Gastrocnemius medialis (tissue), 4 donors: ENCODE measurements at regions not wholly inside any gene's neighbourhood (a gene's known extent, or its start where the extent isn't known, plus 50 kb on each side); places are given as distances from the start of the nearest gene placed in this dataset.

ENCODE experiments used
- ATAC-seq, 2 donors: fragments of 150-250 bp; one replicate each; pipeline ENCODE4 v1.9.1; 2016
- DNase-seq, 2 donors: peaks; one replicate each; pipeline ENCODE4 v3.0.0-alpha.2; 2019
- H3K27ac ChIP-seq, 4 donors: fragments of 200-600 bp; sonication (generic); 1 replicate in 1 of 4; 2 replicates in 3 of 4; pipeline ENCODE4 v1.5.1; 2016 to 2018; ENCODE audit warnings: mild to moderate bottlenecking in 2 of 4, moderate library complexity in 1 of 4
- H3K27me3 ChIP-seq, 3 donors: fragments of 200-600 bp; sonication (generic) in 2 of 3; 1 replicate in 1 of 3; 2 replicates in 2 of 3; pipeline versions ENCODE4 v1.5.1 to v1.6.0; 2016 to 2019; ENCODE audit warnings: mild to moderate bottlenecking in 1 of 3, moderate library complexity in 1 of 3
- H3K36me3 ChIP-seq, 2 donors: fragments of 200-600 bp; sonication (generic) in 1 of 2; one replicate each; pipeline ENCODE4 v1.5.1; 2017 to 2018
- H3K4me1 ChIP-seq, 2 donors: fragments of 200-600 bp; sonication (generic) in 1 of 2; one replicate each; pipeline ENCODE4 v1.5.1; 2016 to 2017; ENCODE audit warnings: mild to moderate bottlenecking in 2 of 2
- H3K4me3 ChIP-seq, 4 donors: fragments of 200-600 bp; sonication (generic) in 3 of 4; 1 replicate in 1 of 4; 2 replicates in 3 of 4; pipeline ENCODE4 v1.5.1; 2016 to 2019; ENCODE audit warnings: mild to moderate bottlenecking in 2 of 4
- H3K9me3 ChIP-seq, 3 donors: fragments of 200-600 bp; sonication (generic) in 2 of 3; 1 replicate in 1 of 3; 2 replicates in 2 of 3; pipeline ENCODE4 v1.5.1; 2016 to 2019
- POLR2A ChIP-seq, 2 donors: fragments of 450-650 bp; IDR thresholded peaks; one replicate each; pipeline ENCODE4 v1.6.1; 2017; ENCODE audit warnings: antibody characterized with exemption in 2 of 2, mild to moderate bottlenecking in 2 of 2, moderate library complexity in 2 of 2
- in situ Hi-C, 4 donors: fragments of 200-750 bp; cut with MboI; loops; one replicate each; pipeline versions ENCODE4 v1.15.0 to v1.8.0; 2017; ENCODE audit warnings: low sequenced_read_pairs in 4 of 4
- intact Hi-C: fragments of 100-400 bp; cut with DNase I; formaldehyde crosslinking; loops from one replicate; pipeline ENCODE4 v1.15.1; 2023; ENCODE audit warnings: low total_unique reads
- TF ChIP-seq, protein P1 (sequence below), 5 experiments: fragments of 450-650 bp in 3 of 5; fragments of 200-600 bp in 2 of 5; sonication (generic) in 2 of 5; IDR thresholded peaks in 4 of 5; conservative IDR thresholded peaks in 1 of 5; 1 replicate in 4 of 5; 2 replicates in 1 of 5; pipeline ENCODE4 v1.5.1; 2016 to 2019; ENCODE audit warnings: antibody characterized with exemption in 5 of 5, mild to moderate bottlenecking in 3 of 5, moderate library complexity in 3 of 5

DNA sequence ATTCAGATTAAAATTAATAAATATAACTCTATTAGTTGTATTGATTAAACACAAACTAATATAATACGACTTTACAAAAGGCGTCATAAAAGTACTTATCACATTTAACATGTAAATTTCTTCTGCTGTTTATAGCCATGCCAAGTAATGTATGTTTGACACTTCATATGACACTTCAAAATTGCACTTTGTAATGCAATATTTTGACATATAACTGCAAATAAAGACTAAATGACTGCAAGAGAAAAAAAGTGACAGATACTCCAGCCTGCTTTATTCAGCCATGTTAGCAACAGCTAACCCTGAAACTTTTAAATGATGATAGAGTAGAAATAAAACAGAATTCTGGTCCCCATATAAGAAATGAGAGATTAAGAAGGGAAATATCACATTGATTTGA is 1238.0 kb downstream of the MRPL39 start:
- no peaks in the 10 kb centered on the region for H3K9me3 ChIP-seq
- no peak for ATAC-seq
- no peak for DNase-seq
- no peak for TF ChIP-seq POLR2A (IDR thresholded peaks at IDR 0.05)
- TF ChIP-seq, protein P1, sequence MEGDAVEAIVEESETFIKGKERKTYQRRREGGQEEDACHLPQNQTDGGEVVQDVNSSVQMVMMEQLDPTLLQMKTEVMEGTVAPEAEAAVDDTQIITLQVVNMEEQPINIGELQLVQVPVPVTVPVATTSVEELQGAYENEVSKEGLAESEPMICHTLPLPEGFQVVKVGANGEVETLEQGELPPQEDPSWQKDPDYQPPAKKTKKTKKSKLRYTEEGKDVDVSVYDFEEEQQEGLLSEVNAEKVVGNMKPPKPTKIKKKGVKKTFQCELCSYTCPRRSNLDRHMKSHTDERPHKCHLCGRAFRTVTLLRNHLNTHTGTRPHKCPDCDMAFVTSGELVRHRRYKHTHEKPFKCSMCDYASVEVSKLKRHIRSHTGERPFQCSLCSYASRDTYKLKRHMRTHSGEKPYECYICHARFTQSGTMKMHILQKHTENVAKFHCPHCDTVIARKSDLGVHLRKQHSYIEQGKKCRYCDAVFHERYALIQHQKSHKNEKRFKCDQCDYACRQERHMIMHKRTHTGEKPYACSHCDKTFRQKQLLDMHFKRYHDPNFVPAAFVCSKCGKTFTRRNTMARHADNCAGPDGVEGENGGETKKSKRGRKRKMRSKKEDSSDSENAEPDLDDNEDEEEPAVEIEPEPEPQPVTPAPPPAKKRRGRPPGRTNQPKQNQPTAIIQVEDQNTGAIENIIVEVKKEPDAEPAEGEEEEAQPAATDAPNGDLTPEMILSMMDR (IDR thresholded peaks at IDR 0.05 in 4 of 5, conservative IDR thresholded peaks at IDR 0.05 in 1 of 5), result no peak
- H3K4me3 ChIP-seq, result no peak overlapping the region
- no peaks in the 10 kb centered on the region for H3K4me1 ChIP-seq
- intact Hi-C loops (no loop called here), in situ Hi-C loops (loop anchor here in 1 of 4 donors (25.0 kb wide), 1 partner anchor 93 kb away; no protein-coding TSS in a partner anchor)
- no peaks in the 10 kb centered on the region for H3K36me3 ChIP-seq
- H3K27ac ChIP-seq, result no peak overlapping the region
- H3K27me3 ChIP-seq, result no peaks in the 10 kb centered on the region

DNA sequence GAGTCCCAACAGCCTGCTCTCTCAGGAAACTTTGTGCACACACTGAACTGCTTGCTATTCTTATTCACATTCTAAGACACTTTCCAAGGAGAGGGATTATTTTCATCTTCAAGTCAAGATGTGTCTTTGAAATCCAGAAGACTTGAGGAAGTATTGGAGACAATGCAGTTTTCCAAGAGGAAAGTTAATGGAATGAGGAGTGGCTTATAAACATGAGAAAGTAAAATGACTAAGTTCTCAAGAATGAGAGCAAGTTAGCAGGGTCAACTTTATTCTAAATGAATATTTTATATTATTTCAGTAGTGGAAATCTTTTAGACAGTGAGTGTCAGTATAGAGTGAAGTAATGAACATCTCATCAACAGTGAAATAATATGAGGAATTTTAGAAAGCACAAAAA is 1239.3 kb downstream of the MRPL39 start:
- intact Hi-C loops (no loop called here), in situ Hi-C loops (loop anchor here in 1 of 4 donors (25.0 kb wide), 1 partner anchor 94 kb away; no protein-coding TSS in a partner anchor)
- no peaks in the 10 kb centered on the region for H3K27me3 ChIP-seq
- H3K36me3 ChIP-seq, result no peaks in the 10 kb centered on the region
- DNase-seq, result no peak
- ATAC-seq, result no peak
- no peak overlapping the region for H3K27ac ChIP-seq
- H3K9me3 ChIP-seq, result no peaks in the 10 kb centered on the region
- H3K4me1 ChIP-seq, result no peaks in the 10 kb centered on the region
- no peak for TF ChIP-seq POLR2A (IDR thresholded peaks at IDR 0.05)
- TF ChIP-seq, protein P1 (IDR thresholded peaks at IDR 0.05 in 4 of 5, conservative IDR thresholded peaks at IDR 0.05 in 1 of 5), result no peak
- no peak overlapping the region for H3K4me3 ChIP-seq

DNA sequence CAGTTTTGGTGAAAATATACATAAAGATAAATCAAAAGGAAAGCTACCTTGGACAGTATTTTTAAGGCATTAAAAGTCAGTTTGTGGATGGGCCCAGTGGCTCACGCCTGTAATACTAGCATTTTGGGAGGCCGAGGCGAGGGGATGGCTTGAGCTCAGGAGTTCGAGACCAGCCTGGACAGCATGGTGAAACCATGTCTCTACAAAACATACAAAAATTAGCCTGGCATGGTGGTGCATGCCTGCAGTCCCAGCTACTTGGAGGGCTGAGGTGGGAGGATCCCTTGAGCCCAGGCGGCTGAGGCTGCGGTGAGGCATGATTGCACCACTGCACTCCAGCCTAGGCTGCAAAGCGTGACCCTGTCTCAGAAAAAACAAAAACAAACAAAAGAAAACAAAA is 1253.8 kb downstream of the MRPL39 start:
- TF ChIP-seq, protein P1 (IDR thresholded peaks at IDR 0.05 in 4 of 5, conservative IDR thresholded peaks at IDR 0.05 in 1 of 5), result no peak
- TF ChIP-seq POLR2A (IDR thresholded peaks at IDR 0.05), result no peak
- DNase-seq, result no peak
- Histone ChIP-seq H3K27ac (no peak overlapping the region), H3K4me3 (no peak overlapping the region), H3K4me1 (no peaks in the 10 kb centered on the region), H3K36me3 (no peaks in the 10 kb centered on the region), H3K9me3 (no peaks in the 10 kb centered on the region), H3K27me3 (no peaks in the 10 kb centered on the region)
- ATAC-seq, result no peak
- in situ Hi-C loops, result loop anchor here in 1 of 4 donors (25.0 kb wide), 1 partner anchor 109 kb away; no protein-coding TSS in a partner anchor
- intact Hi-C loops, result no loop called here

DNA sequence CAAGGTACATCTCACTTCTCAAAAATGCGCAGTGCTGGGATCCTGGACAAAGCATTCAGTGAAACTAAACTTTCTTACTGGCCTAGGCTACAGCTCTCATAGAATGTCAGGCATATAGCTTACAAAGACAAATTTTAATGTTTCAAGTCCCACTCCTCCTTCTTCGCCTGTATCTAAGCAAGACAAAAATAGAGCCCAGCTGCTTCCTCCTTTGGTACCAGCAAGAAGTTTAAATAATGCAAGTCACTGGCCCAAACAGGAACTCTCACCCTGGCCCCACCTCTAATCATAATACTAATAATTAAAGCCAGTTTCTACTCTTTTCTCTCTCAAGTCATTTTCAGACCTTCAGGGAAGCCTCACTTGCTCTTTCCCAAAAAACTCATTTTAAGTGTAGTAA is 1267.9 kb downstream of the MRPL39 start:
- in situ Hi-C loops, result no loop called here
- TF ChIP-seq, protein P1 (IDR thresholded peaks at IDR 0.05 in 4 of 5, conservative IDR thresholded peaks at IDR 0.05 in 1 of 5), result no peak
- TF ChIP-seq POLR2A (IDR thresholded peaks at IDR 0.05), result no peak
- ATAC-seq, result no peak

DNA sequence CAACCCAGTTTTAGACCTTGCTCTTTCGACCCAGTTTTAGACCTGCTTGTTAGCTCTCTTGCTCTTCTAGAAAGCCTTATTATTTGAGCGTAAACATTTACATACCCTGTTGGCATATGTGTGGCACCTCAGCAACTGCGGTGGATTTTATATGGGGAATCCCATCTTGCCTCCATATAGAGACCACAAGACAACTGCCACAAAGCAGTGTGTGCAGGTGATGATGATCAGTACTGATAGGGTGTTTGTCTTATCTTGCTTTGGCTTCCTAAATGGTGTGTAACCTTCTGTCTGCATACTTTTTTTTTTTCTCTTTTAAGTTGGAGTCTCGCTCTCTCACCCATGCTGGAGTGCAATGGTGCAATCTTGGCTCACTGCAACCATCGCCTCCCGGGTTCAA is 1270.8 kb downstream of the MRPL39 start:
- no peak for ATAC-seq
- no peak for DNase-seq
- in situ Hi-C loops (no loop called here), intact Hi-C loops (no loop called here)
- Histone ChIP-seq H3K4me1 (no peaks in the 10 kb centered on the region), H3K4me3 (no peak overlapping the region), H3K36me3 (no peaks in the 10 kb centered on the region), H3K27me3 (no peaks in the 10 kb centered on the region), H3K27ac (no peak overlapping the region), H3K9me3 (no peaks in the 10 kb centered on the region)
- TF ChIP-seq POLR2A (IDR thresholded peaks at IDR 0.05), result no peak
- TF ChIP-seq, protein P1 (IDR thresholded peaks at IDR 0.05 in 4 of 5, conservative IDR thresholded peaks at IDR 0.05 in 1 of 5), result no peak

More for the DNA sequence above, 1267.9 kb downstream of the MRPL39 start:
- Histone ChIP-seq H3K27ac (no peak overlapping the region), H3K27me3 (no peaks in the 10 kb centered on the region), H3K4me1 (no peaks in the 10 kb centered on the region), H3K36me3 (no peaks in the 10 kb centered on the region), H3K4me3 (no peak overlapping the region), H3K9me3 (no peaks in the 10 kb centered on the region)
- no peak for DNase-seq
- intact Hi-C loops, result no loop called here
